K562 (cell line): ENCODE measurements at regions not wholly inside any gene's neighbourhood (a gene's known extent, or its start where the extent isn't known, plus 50 kb on each side); places are given as distances from the start of the nearest gene placed in this dataset.

Experiments used
- ATAC-seq: fragments of 200-7000 bp; cut with Tn5 transposase; 3 replicates; pipeline ENCODE4 v1.9.1; 2020; ENCODE audit warnings: moderate library complexity
- BruUV-seq: library from RNA; stranded (reverse); fragments of 400-500 nt; replicated peaks from 2 replicates; lab custom pipeline; 2021; lab: Mats Ljungman, UMichigan
- CTCF ChIA-PET: fragments of 300-600 bp; formaldehyde crosslinking; extraction: SDS; loops from one replicate; lab custom pipeline; 2021; ENCODE audit warnings: low intra/inter-chr PET ratio; lab: Yijun Ruan, JAX
- POLR2A ChIA-PET: fragments of 300-600, 350-650 bp; sonication (Branson Sonifier 250); formaldehyde crosslinking; extraction: SDS; loops from one replicate; lab custom pipeline; 2021; ENCODE audit warnings: antibody characterized with exemption, inconsistent platforms; lab: Yijun Ruan, JAX
- DNase-seq, 4 experiments: peaks; one replicate each; pipeline versions ENCODE4 v3.0.0 to v3.0.0-alpha.2; 2011 to 2018; ENCODE audit warnings: low spot score in 3 of 4, mixed read lengths in 3 of 4; ENCODE audit errors: extremely low read depth in 1 of 4
- FAIRE-seq: peaks from 2 replicates; lab custom pipeline; 2011; peaks lifted over from hg19 to GRCh38; lab: Jason Lieb, UNC
- H2AFZ ChIP-seq: 2 replicates; pipeline ENCODE4 v1.6.0; 2011; ENCODE audit warnings: low read depth, low read length, control low read depth, inconsistent platforms
- H3K27ac ChIP-seq: fragments of 200-600 bp; 3 replicates; pipeline ENCODE4 v1.8.0; 2011; ENCODE audit warnings: low read depth, mild to moderate bottlenecking, control low read depth, inconsistent platforms, low read length, moderate library complexity, mixed read lengths; ENCODE audit errors: extremely low read depth
- H3K27me3 ChIP-seq, 2 experiments: fragments of 300-600 bp in 1 of 2; 2 replicates in 1 of 2; 3 replicates in 1 of 2; pipeline versions ENCODE4 v1.6.0 to v1.8.0; 2011; ENCODE audit warnings: inconsistent platforms in 2 of 2, low read length in 2 of 2, mild to moderate bottlenecking in 1 of 2, mixed read lengths in 1 of 2, moderate library complexity in 1 of 2; ENCODE audit not compliant: control insufficient read depth in 2 of 2, insufficient read depth in 2 of 2
- H3K36me3 ChIP-seq: fragments of 300-600 bp; 3 replicates; pipeline ENCODE4 v1.8.0; 2011; ENCODE audit warnings: mild to moderate bottlenecking, low read length, inconsistent platforms; ENCODE audit not compliant: control insufficient read depth, insufficient read depth
- H3K4me1 ChIP-seq, 2 experiments: fragments of 200-600 bp in 1 of 2; replicated peaks in 1 of 2; 2 replicates in 1 of 2; 3 replicates in 1 of 2; pipeline versions ENCODE4 v1.5.1 to v1.8.0; 2011; ENCODE audit warnings: inconsistent platforms in 2 of 2, low read length in 2 of 2, mild to moderate bottlenecking in 1 of 2, mixed read lengths in 1 of 2, moderate library complexity in 1 of 2; ENCODE audit not compliant: control insufficient read depth in 2 of 2, insufficient read depth in 2 of 2
- H3K4me2 ChIP-seq: 2 replicates; pipeline ENCODE4 v1.6.1; 2011; ENCODE audit warnings: low read length, control low read depth, inconsistent platforms, mixed read lengths; ENCODE audit not compliant: insufficient read depth
- H3K4me3 ChIP-seq: fragments of 200-600 bp; sonication (generic), shearing (Covaris generic); 2 replicates; pipeline ENCODE4 v1.5.1; 2016; ENCODE audit warnings: control low read depth, inconsistent platforms
- H3K79me2 ChIP-seq: fragments of 200-600 bp; 3 replicates; pipeline ENCODE4 v1.8.0; 2011; ENCODE audit warnings: low read length, inconsistent platforms; ENCODE audit not compliant: control insufficient read depth, insufficient read depth
- H3K9ac ChIP-seq, 2 experiments: 2 replicates each; pipeline versions ENCODE4 v1.6.0 to v1.6.1; 2011; ENCODE audit warnings: low read depth in 2 of 2, low read length in 2 of 2, control low read depth in 1 of 2, inconsistent platforms in 1 of 2, mild to moderate bottlenecking in 1 of 2, mixed read lengths in 1 of 2; ENCODE audit not compliant: insufficient read depth in 1 of 2
- H3K9me1 ChIP-seq: one replicate; pipeline ENCODE4 v1.6.0; 2011; ENCODE audit warnings: inconsistent platforms, mild to moderate bottlenecking, low read length, moderate library complexity; ENCODE audit not compliant: control insufficient read depth, insufficient read depth
- H3K9me3 ChIP-seq: replicated peaks from 2 replicates; pipeline ENCODE4 v1.5.1; 2011; ENCODE audit warnings: low read depth, low read length, inconsistent platforms; ENCODE audit not compliant: control insufficient read depth, insufficient read depth
- H4K20me1 ChIP-seq: replicated peaks from 2 replicates; pipeline ENCODE4 v1.6.1; 2011; ENCODE audit warnings: low read length, inconsistent platforms, mixed read lengths; ENCODE audit not compliant: control insufficient read depth, insufficient read depth
- BCL6 ChIP-seq: fragments of 250-450 bp; sonication (Bioruptor Pico); IDR thresholded peaks from 2 replicates; pipeline ENCODE4 v1.4.0; 2020
- ETV1 ChIP-seq: fragments of 450-650 bp; conservative IDR thresholded peaks from 2 replicates; pipeline ENCODE4 v1.6.1; 2016; ENCODE audit warnings: missing genetic modification characterization, control low read depth, low read depth, missing compliant biosample characterization
- FOXM1 ChIP-seq, 2 experiments: fragments of 450-650 bp in 1 of 2; sonication (generic) in 1 of 2; formaldehyde crosslinking in 1 of 2; IDR thresholded peaks; 2 replicates each; pipeline versions ENCODE4 v1.6.1 to v1.9.0; 2017 to 2022; ENCODE audit warnings: low read depth in 2 of 2, mild to moderate bottlenecking in 2 of 2, missing genetic modification reagents in 1 of 2, moderate library complexity in 1 of 2
- MEF2A ChIP-seq: IDR thresholded peaks from 2 replicates; pipeline ENCODE4 v1.6.1; 2011; ENCODE audit warnings: low read depth, mild to moderate bottlenecking, low read length, moderate library complexity; ENCODE audit not compliant: control insufficient read depth
- MIER1 ChIP-seq: fragments of 450-650 bp; IDR thresholded peaks from 2 replicates; pipeline ENCODE4 v1.6.1; 2016; ENCODE audit warnings: antibody characterized with exemption, mild to moderate bottlenecking, low read depth
- NFXL1 ChIP-seq: fragments of 450-650 bp; formaldehyde crosslinking; IDR thresholded peaks from 2 replicates; pipeline ENCODE4 v1.4.0; 2021; ENCODE audit warnings: mild to moderate bottlenecking
- POLR2A ChIP-seq: fragments of 450-650 bp; conservative IDR thresholded peaks from 2 replicates; pipeline ENCODE4 v1.6.1; 2016
- PURB ChIP-seq: sonication (generic); formaldehyde crosslinking; IDR thresholded peaks from 2 replicates; pipeline ENCODE4 v1.9.0; 2021; ENCODE audit warnings: low read depth, mild to moderate bottlenecking, missing genetic modification reagents
- RBM39 ChIP-seq: fragments of 200-400 bp; formaldehyde crosslinking; optimal IDR thresholded peaks from 2 replicates; pipeline ENCODE3; 2018; ENCODE audit warnings: low read depth, low read length
- STAG1 ChIP-seq: sonication (generic); formaldehyde crosslinking; IDR thresholded peaks from 2 replicates; pipeline ENCODE4 v1.5.0; 2020; ENCODE audit warnings: missing genetic modification reagents, borderline replicate concordance
- TRIM25 ChIP-seq: fragments of 450-650 bp; IDR thresholded peaks from 2 replicates; pipeline ENCODE4 v1.7.0; 2016; ENCODE audit warnings: borderline replicate concordance
- ZFX ChIP-seq: sonication (generic); formaldehyde crosslinking; IDR thresholded peaks from 2 replicates; pipeline ENCODE4 v1.8.0; 2022; ENCODE audit warnings: mild to moderate bottlenecking, missing genetic modification reagents, moderate library complexity
- ZNF324 ChIP-seq: fragments of 250-450 bp; sonication (Bioruptor Pico); IDR thresholded peaks from 2 replicates; pipeline ENCODE4 v1.4.0; 2020; ENCODE audit warnings: mild to moderate bottlenecking
- ZNF76 ChIP-seq: fragments of 250-450 bp; sonication (Bioruptor Pico); IDR thresholded peaks from 2 replicates; pipeline ENCODE4 v1.4.0; 2020; ENCODE audit warnings: mild to moderate bottlenecking, moderate library complexity, borderline replicate concordance
- ZNF79 ChIP-seq: fragments of 250-450 bp; sonication (Bioruptor Pico); IDR thresholded peaks from 2 replicates; pipeline ENCODE4 v1.4.0; 2020; ENCODE audit warnings: low read depth, mild to moderate bottlenecking, moderate library complexity
- WGBS: fragments of 100-300 bp; shearing (Covaris generic); methylation state at CpG from one replicate; pipeline ENCODE4 v1.1.6; 2016; ENCODE audit warnings: low coverage, mixed read lengths; ENCODE audit not compliant: insufficient coverage; ENCODE audit errors: missing lambda C conversion rate; 5-methylcytosine and 5-hydroxymethylcytosine counted together
- in situ Hi-C: fragments of 300-500 bp; cut with MboI; formaldehyde crosslinking; loops from 4 replicates; pipeline ENCODE4 v1.15.0; 2018; ENCODE audit warnings: inconsistent platforms, mixed read lengths
- intact Hi-C: fragments of 100-400 bp; cut with micrococcal nuclease; formaldehyde crosslinking; loops from 2 replicates; pipeline ENCODE4 v1.14.2; 2022
- TF ChIP-seq, protein P1 (sequence below): fragments of 450-650 bp; IDR thresholded peaks from one replicate; pipeline ENCODE4 v1.6.1; 2018; ENCODE audit warnings: mild to moderate bottlenecking, moderate library complexity; ENCODE audit not compliant: partially characterized antibody
- TF ChIP-seq, protein P2 (sequence below): sonication (generic); formaldehyde crosslinking; IDR thresholded peaks from 2 replicates; pipeline ENCODE4 v1.8.1; 2023; ENCODE audit warnings: missing genetic modification reagents, mild to moderate bottlenecking, borderline replicate concordance

- BruUV-seq, result no TSS peak
- in situ Hi-C loops, result no loop called here
- H2AFZ ChIP-seq, result no peak overlapping the region
- no peak overlapping the region for H3K4me2 ChIP-seq
- ATAC-seq, result no peak
- no peaks in the 10 kb centered on the region for H3K4me1 ChIP-seq
- no peaks in the 10 kb centered on the region for H4K20me1 ChIP-seq
- no peaks in the 10 kb centered on the region for H3K9me3 ChIP-seq
- no peaks in the 10 kb centered on the region for H3K27me3 ChIP-seq
- 0% methylated on average over 1 of the region's 1 CpG for WGBS
- H3K4me3 ChIP-seq, result no peak overlapping the region
- H3K79me2 ChIP-seq, result no peaks in the 10 kb centered on the region
- no peaks in the 10 kb centered on the region for H3K9me1 ChIP-seq
- CTCF ChIA-PET, result no interaction called here
- POLR2A ChIA-PET, result no interaction called here
- no peak for FAIRE-seq
- no peak overlapping the region for H3K27ac ChIP-seq
- H3K9ac ChIP-seq, result no peak overlapping the region
- H3K36me3 ChIP-seq, result no peaks in the 10 kb centered on the region
- no peak for DNase-seq
- intact Hi-C loops, result no loop called here
- TF ChIP-seq MIER1 (no peak), RBM39 (no peak), ZNF79 (CRISPR knock-in tag) (no peak), BCL6 (CRISPR knock-in tag) (no peak), NFXL1 (CRISPR knock-in tag) (no peak), MEF2A (no peak), ETV1 (no peak), STAG1 (CRISPR knock-in tag) (no peak), ZNF324 (no peak), ZNF76 (no peak), ZFX (CRISPR knock-in tag) (no peak), TRIM25 (no peak), PURB (CRISPR knock-in tag) (no peak), POLR2A (no peak), FOXM1 (IDR thresholded peaks at IDR 0.05; ENCODE audit: low read depth) (no peak), FOXM1 (CRISPR knock-in tag; IDR thresholded peaks at IDR 0.05; ENCODE audit: low read depth) (no peak)
- TF ChIP-seq, protein P1, sequence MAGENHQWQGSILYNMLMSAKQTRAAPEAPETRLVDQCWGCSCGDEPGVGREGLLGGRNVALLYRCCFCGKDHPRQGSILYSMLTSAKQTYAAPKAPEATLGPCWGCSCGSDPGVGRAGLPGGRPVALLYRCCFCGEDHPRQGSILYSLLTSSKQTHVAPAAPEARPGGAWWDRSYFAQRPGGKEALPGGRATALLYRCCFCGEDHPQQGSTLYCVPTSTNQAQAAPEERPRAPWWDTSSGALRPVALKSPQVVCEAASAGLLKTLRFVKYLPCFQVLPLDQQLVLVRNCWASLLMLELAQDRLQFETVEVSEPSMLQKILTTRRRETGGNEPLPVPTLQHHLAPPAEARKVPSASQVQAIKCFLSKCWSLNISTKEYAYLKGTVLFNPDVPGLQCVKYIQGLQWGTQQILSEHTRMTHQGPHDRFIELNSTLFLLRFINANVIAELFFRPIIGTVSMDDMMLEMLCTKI, result no peak
- TF ChIP-seq, protein P2, sequence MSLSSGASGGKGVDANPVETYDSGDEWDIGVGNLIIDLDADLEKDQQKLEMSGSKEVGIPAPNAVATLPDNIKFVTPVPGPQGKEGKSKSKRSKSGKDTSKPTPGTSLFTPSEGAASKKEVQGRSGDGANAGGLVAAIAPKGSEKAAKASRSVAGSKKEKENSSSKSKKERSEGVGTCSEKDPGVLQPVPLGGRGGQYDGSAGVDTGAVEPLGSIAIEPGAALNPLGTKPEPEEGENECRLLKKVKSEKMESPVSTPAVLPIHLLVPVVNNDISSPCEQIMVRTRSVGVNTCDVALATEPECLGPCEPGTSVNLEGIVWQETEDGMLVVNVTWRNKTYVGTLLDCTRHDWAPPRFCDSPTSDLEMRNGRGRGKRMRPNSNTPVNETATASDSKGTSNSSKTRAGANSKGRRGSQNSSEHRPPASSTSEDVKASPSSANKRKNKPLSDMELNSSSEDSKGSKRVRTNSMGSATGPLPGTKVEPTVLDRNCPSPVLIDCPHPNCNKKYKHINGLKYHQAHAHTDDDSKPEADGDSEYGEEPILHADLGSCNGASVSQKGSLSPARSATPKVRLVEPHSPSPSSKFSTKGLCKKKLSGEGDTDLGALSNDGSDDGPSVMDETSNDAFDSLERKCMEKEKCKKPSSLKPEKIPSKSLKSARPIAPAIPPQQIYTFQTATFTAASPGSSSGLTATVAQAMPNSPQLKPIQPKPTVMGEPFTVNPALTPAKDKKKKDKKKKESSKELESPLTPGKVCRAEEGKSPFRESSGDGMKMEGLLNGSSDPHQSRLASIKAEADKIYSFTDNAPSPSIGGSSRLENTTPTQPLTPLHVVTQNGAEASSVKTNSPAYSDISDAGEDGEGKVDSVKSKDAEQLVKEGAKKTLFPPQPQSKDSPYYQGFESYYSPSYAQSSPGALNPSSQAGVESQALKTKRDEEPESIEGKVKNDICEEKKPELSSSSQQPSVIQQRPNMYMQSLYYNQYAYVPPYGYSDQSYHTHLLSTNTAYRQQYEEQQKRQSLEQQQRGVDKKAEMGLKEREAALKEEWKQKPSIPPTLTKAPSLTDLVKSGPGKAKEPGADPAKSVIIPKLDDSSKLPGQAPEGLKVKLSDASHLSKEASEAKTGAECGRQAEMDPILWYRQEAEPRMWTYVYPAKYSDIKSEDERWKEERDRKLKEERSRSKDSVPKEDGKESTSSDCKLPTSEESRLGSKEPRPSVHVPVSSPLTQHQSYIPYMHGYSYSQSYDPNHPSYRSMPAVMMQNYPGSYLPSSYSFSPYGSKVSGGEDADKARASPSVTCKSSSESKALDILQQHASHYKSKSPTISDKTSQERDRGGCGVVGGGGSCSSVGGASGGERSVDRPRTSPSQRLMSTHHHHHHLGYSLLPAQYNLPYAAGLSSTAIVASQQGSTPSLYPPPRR (CRISPR knock-in tag), result no peak
Observed at GRCh38 chr1:60665311-60665710, 417.1 kb upstream of the NFIA start.
